GM21576 (cell line): ENCODE measurements at regions not wholly inside any gene's neighbourhood (a gene's known extent, or its start where the extent isn't known, plus 50 kb on each side); places are given as distances from the start of the nearest gene placed in this dataset.
"Not testable (repeated sequence)": the region's sequence is repeated elsewhere in the genome, so short reads cannot be mapped to it uniquely, and the experiment has no call there.

Source experiments
- ATAC-seq: cut with Tn5 transposase; IDR thresholded peaks from one replicate; pipeline ENCODE4 v1.9.1; 2021; ENCODE audit warnings: mild to moderate bottlenecking, moderate library complexity; ENCODE audit not compliant: unreplicated experiment

- ATAC-seq, result no peak
These were observed 536.0 kb downstream of the GABRG2 start for GRCh38 chr5:162603443-162604070.

- no peak for ATAC-seq
These were observed 540.3 kb downstream of the GABRG2 start for GRCh38 chr5:162607879-162608278.

- not testable (repeated sequence) for ATAC-seq
These were observed 554.2 kb downstream of the GABRG2 start for GRCh38 chr5:162621726-162622263.

GRCh38 chr5:162624110-162624509, 556.5 kb downstream of the GABRG2 start:
- no peak for ATAC-seq

- ATAC-seq, result no peak
These were observed 569.9 kb downstream of the GABRG2 start for GRCh38 chr5:162637481-162637880.

GRCh38 chr5:162638849-162639248, 571.3 kb downstream of the GABRG2 start:
- ATAC-seq, result no peak

GRCh38 chr5:162641142-162641813, 573.7 kb downstream of the GABRG2 start:
- ATAC-seq, result no peak

- ATAC-seq, result no peak
These were observed 587.3 kb downstream of the GABRG2 start for GRCh38 chr5:162654661-162655405.

- no peak for ATAC-seq
These were observed 589.5 kb downstream of the GABRG2 start for GRCh38 chr5:162657076-162657475.

GRCh38 chr5:162664846-162665245, 597.3 kb downstream of the GABRG2 start:
- no peak for ATAC-seq

- no peak for ATAC-seq
These were observed 601.4 kb downstream of the GABRG2 start for GRCh38 chr5:162668926-162669325.

GRCh38 chr5:162672061-162672460, 604.5 kb downstream of the GABRG2 start:
- ATAC-seq, result no peak

- no peak for ATAC-seq
These were observed 615.7 kb downstream of the GABRG2 start for GRCh38 chr5:162683284-162683683.

GRCh38 chr5:162684145-162684544, 616.6 kb downstream of the GABRG2 start:
- ATAC-seq, result no peak

GRCh38 chr5:162685302-162685701, 617.7 kb downstream of the GABRG2 start:
- no peak for ATAC-seq

GRCh38 chr5:162696272-162696671, 628.7 kb downstream of the GABRG2 start:
- ATAC-seq, result not testable (repeated sequence)

- ATAC-seq, result no peak
These were observed 631.8 kb downstream of the GABRG2 start for GRCh38 chr5:162699361-162699760.

- ATAC-seq, result no peak
These were observed 636.3 kb downstream of the GABRG2 start for GRCh38 chr5:162703914-162704313.

- ATAC-seq, result no peak
These were observed 643.7 kb downstream of the GABRG2 start for GRCh38 chr5:162711244-162711643.

GRCh38 chr5:162719720-162720119, 652.1 kb downstream of the GABRG2 start:
- ATAC-seq, result no peak

- no peak for ATAC-seq
These were observed 653.6 kb downstream of the GABRG2 start for GRCh38 chr5:162721125-162721524.

GRCh38 chr5:162752612-162753011, 684.8 kb upstream of the CCNG1 start:
- ATAC-seq, result no peak
